GM12878 (cell line): ENCODE measurements at regions not wholly inside any gene's neighbourhood (a gene's known extent, or its start where the extent isn't known, plus 50 kb on each side); places are given as distances from the start of the nearest gene placed in this dataset.

ENCODE experiments used
- ATF3 ChIP-seq: IDR thresholded peaks from 2 replicates; pipeline ENCODE4 v1.6.1; 2011; ENCODE audit warnings: low read depth, mild to moderate bottlenecking, low read length, moderate library complexity, borderline replicate concordance; ENCODE audit errors: extremely low read depth
- CTCF ChIP-seq, 3 experiments: IDR thresholded peaks in 2 of 3; conservative IDR thresholded peaks in 1 of 3; 2 replicates each; pipeline ENCODE4 v1.5.1; 2011; ENCODE audit warnings: low read depth in 3 of 3, low read length in 3 of 3, mild to moderate bottlenecking in 3 of 3, control low read depth in 2 of 3, moderate library complexity in 2 of 3, inconsistent platforms in 1 of 3, mixed read lengths in 1 of 3; ENCODE audit not compliant: control insufficient read depth in 2 of 3, insufficient read depth in 1 of 3; ENCODE audit errors: extremely low read depth in 1 of 3
- ELK1 ChIP-seq: IDR thresholded peaks from 2 replicates; pipeline ENCODE4 v1.6.1; 2012; ENCODE audit warnings: low read depth, low read length, improper control_type of control experiment
- EZH2 ChIP-seq: IDR thresholded peaks from 2 replicates; pipeline ENCODE4 v1.6.1; 2012; ENCODE audit warnings: low read depth, mild to moderate bottlenecking, control low read depth, inconsistent platforms, low read length, borderline replicate concordance; ENCODE audit not compliant: control insufficient read depth
- GABPA ChIP-seq: IDR thresholded peaks from 2 replicates; pipeline ENCODE4 v1.6.1; 2014; ENCODE audit warnings: antibody characterized with exemption, low read depth, mild to moderate bottlenecking, inconsistent platforms
- HDGF ChIP-seq: fragments of 450-650 bp; IDR thresholded peaks from 2 replicates; pipeline ENCODE4 v1.6.1; 2016; ENCODE audit warnings: antibody characterized with exemption
- MTA2 ChIP-seq: fragments of 450-650 bp; IDR thresholded peaks from 2 replicates; pipeline ENCODE4 v1.6.1; 2016; ENCODE audit warnings: low read depth, mild to moderate bottlenecking, moderate library complexity
- MXI1 ChIP-seq: fragments of 150-350 bp; IDR thresholded peaks from 2 replicates; pipeline ENCODE4 v1.6.1; 2011; ENCODE audit warnings: low read depth, mild to moderate bottlenecking, inconsistent platforms, low read length, improper control_type of control experiment
- RELA ChIP-seq: fragments of 450-650 bp; IDR thresholded peaks from 2 replicates; pipeline ENCODE4 v1.8.0; 2014; ENCODE audit warnings: borderline replicate concordance; ENCODE audit not compliant: partially characterized antibody
- REST ChIP-seq: IDR thresholded peaks from 2 replicates; pipeline ENCODE4 v1.6.1; 2012; ENCODE audit warnings: mild to moderate bottlenecking, low read depth, low read length
- SUPT20H ChIP-seq: IDR thresholded peaks from 2 replicates; pipeline ENCODE4 v1.6.1; 2011; ENCODE audit warnings: low read depth, mild to moderate bottlenecking, low read length, moderate library complexity, borderline replicate concordance; ENCODE audit not compliant: control insufficient read depth
- TCF7 ChIP-seq: IDR thresholded peaks from 2 replicates; pipeline ENCODE4 v1.6.1; 2014; ENCODE audit warnings: antibody characterized with exemption, borderline replicate concordance
- YY1 ChIP-seq: IDR thresholded peaks from 2 replicates; pipeline ENCODE4 v1.6.1; 2011; ENCODE audit warnings: low read depth, mild to moderate bottlenecking, low read length
- ZZZ3 ChIP-seq: IDR thresholded peaks from 2 replicates; pipeline ENCODE4 v1.6.1; 2011; ENCODE audit warnings: low read depth; ENCODE audit not compliant: control insufficient read depth, insufficient read length

- no peak for TF ChIP-seq REST
- TF ChIP-seq CTCF (IDR thresholded peaks at IDR 0.05 in 2 of 3, conservative IDR thresholded peaks at IDR 0.05 in 1 of 3; ENCODE audit: control insufficient read depth in 2 of 3, extremely low read depth in 1 of 3, insufficient read depth in 1 of 3, low read depth in 3 of 3, low read length in 3 of 3): no peak
- TF ChIP-seq YY1: no peak
- no peak for TF ChIP-seq EZH2
- TF ChIP-seq MXI1: no peak
- TF ChIP-seq ATF3: no peak
- TF ChIP-seq HDGF: no peak
- TF ChIP-seq RELA: no peak
- no peak for TF ChIP-seq ELK1
- no peak for TF ChIP-seq ZZZ3
- TF ChIP-seq SUPT20H: no peak
- no peak for TF ChIP-seq TCF7
- no peak for TF ChIP-seq MTA2
- no peak for TF ChIP-seq GABPA
Measured at GRCh38 chr12:72746048-72746447, 473.9 kb downstream of the TRHDE start.
